ENCODE measurements at regions not wholly inside any gene's neighbourhood (a gene's known extent, or its start where the extent isn't known, plus 50 kb on each side); places are given as distances from the start of the nearest gene placed in this dataset.
A peak's percentile ranks its signal among the peaks of the same experiment; 100 is the strongest.

- no TSS peak for BruUV-seq (replicated peaks)
- ChIA-PET CTCF (no interaction called here), POLR2A (ENCODE audit: unreplicated experiment) (no interaction called here)
- no peak for ATAC-seq
- no peak for DNase-seq
- intact Hi-C loops (cut with micrococcal nuclease), result no loop called here
- Histone ChIP-seq H3K9me2 (replicated peaks; ENCODE audit: low read length) (no peaks in the 10 kb centered on the region), H3K27ac (ENCODE audit: low read length) (no peak overlapping the region), H3K27me3 (ENCODE audit: low read length) (no peaks in the 10 kb centered on the region), H3K9ac (ENCODE audit: low read length) (no peak overlapping the region), H3K79me2 (ENCODE audit: low read length) (no peaks in the 10 kb centered on the region), H3K9me3 (ENCODE audit: low read length) (no peaks in the 10 kb centered on the region), H2AFZ (ENCODE audit: low read length) (no peak overlapping the region), H3K4me3 (ENCODE audit: low read length) (no peak overlapping the region), H3K4me1 (ENCODE audit: insufficient read depth, low read length) (peaks cover 10% of the 10 kb centered on the region), H3F3A (ENCODE audit: low read length, unreplicated experiment) (no peaks in the 10 kb centered on the region), H3K4me2 (ENCODE audit: low read length) (no peak overlapping the region), H3K36me3 (ENCODE audit: low read depth, low read length) (no peaks in the 10 kb centered on the region), H4K20me1 (ENCODE audit: low read length) (no peaks in the 10 kb centered on the region)
- TF ChIP-seq EZH2phosphoT487 (IDR thresholded peaks at IDR 0.05; ENCODE audit: borderline replicate concordance, low read length), result no peak
- TF ChIP-seq CTCF (conservative IDR thresholded peaks at IDR 0.05; ENCODE audit: low read depth, low read length), result no peak
- no peak for TF ChIP-seq EZH2 (IDR thresholded peaks at IDR 0.05; ENCODE audit: low read length, unreplicated experiment)
These were observed 57.5 kb downstream of the OSR1 start for GRCh38 chr2:19300961-19301360.

- H3F3A ChIP-seq (ENCODE audit: low read length, unreplicated experiment), result no peaks in the 10 kb centered on the region
- CTCF ChIA-PET, result interaction anchor here (0.6 kb wide), 1 partner anchor 336 kb away, joined by 4 read pairs; no protein-coding TSS in a partner anchor
- no peaks in the 10 kb centered on the region for H3K79me2 ChIP-seq (ENCODE audit: low read length)
- DNase-seq, result no peak
- H3K4me2 ChIP-seq (ENCODE audit: low read length), result no peak overlapping the region
- peak; percentile 37; the same call in 1 of the 2 replicates for ATAC-seq
- intact Hi-C loops (cut with micrococcal nuclease), result no loop called here
- H3K36me3 ChIP-seq (ENCODE audit: low read depth, low read length), result no peaks in the 10 kb centered on the region
- BruUV-seq (replicated peaks), result no TSS peak
- no peak overlapping the region for H3K27ac ChIP-seq (ENCODE audit: low read length)
- no peak overlapping the region for H2AFZ ChIP-seq (ENCODE audit: low read length)
- TF ChIP-seq EZH2 (IDR thresholded peaks at IDR 0.05; ENCODE audit: low read length, unreplicated experiment), result no peak
- no peak for TF ChIP-seq EZH2phosphoT487 (IDR thresholded peaks at IDR 0.05; ENCODE audit: borderline replicate concordance, low read length)
- H3K4me3 ChIP-seq (ENCODE audit: low read length), result no peak overlapping the region
- no peaks in the 10 kb centered on the region for H3K9me3 ChIP-seq (ENCODE audit: low read length)
- H3K4me1 ChIP-seq (ENCODE audit: insufficient read depth, low read length), result no peaks in the 10 kb centered on the region
- no peak overlapping the region for H3K9ac ChIP-seq (ENCODE audit: low read length)
- POLR2A ChIA-PET (ENCODE audit: unreplicated experiment), result interaction anchor here (0.6 kb wide), 1 partner anchor 48 kb away, joined by 6 read pairs; no protein-coding TSS in a partner anchor
- no peaks in the 10 kb centered on the region for H3K9me2 ChIP-seq (replicated peaks; ENCODE audit: low read length)
- H4K20me1 ChIP-seq (ENCODE audit: low read length), result no peaks in the 10 kb centered on the region
- no peaks in the 10 kb centered on the region for H3K27me3 ChIP-seq (ENCODE audit: low read length)
These were observed 58.9 kb downstream of the OSR1 start for GRCh38 chr2:19299522-19299921.

GRCh38 chr2:19299032-19299431 lies 59.4 kb downstream of the OSR1 start:
- Histone ChIP-seq H3F3A (ENCODE audit: low read length, unreplicated experiment) (no peaks in the 10 kb centered on the region), H3K27me3 (ENCODE audit: low read length) (no peaks in the 10 kb centered on the region), H3K4me2 (ENCODE audit: low read length) (no peak overlapping the region), H2AFZ (ENCODE audit: low read length) (no peak overlapping the region), H3K9ac (ENCODE audit: low read length) (no peak overlapping the region), H3K4me1 (ENCODE audit: insufficient read depth, low read length) (no peaks in the 10 kb centered on the region), H3K36me3 (ENCODE audit: low read depth, low read length) (no peaks in the 10 kb centered on the region), H4K20me1 (ENCODE audit: low read length) (no peaks in the 10 kb centered on the region), H3K79me2 (ENCODE audit: low read length) (no peaks in the 10 kb centered on the region), H3K27ac (ENCODE audit: low read length) (no peak overlapping the region), H3K4me3 (ENCODE audit: low read length) (no peak overlapping the region), H3K9me3 (ENCODE audit: low read length) (no peaks in the 10 kb centered on the region), H3K9me2 (replicated peaks; ENCODE audit: low read length) (no peaks in the 10 kb centered on the region)
- TF ChIP-seq CTCF (conservative IDR thresholded peaks at IDR 0.05; ENCODE audit: low read depth, low read length), result no peak
- TF ChIP-seq EZH2phosphoT487 (IDR thresholded peaks at IDR 0.05; ENCODE audit: borderline replicate concordance, low read length), result no peak
- no peak for TF ChIP-seq EZH2 (IDR thresholded peaks at IDR 0.05; ENCODE audit: low read length, unreplicated experiment)
- no peak for DNase-seq
- POLR2A ChIA-PET (ENCODE audit: unreplicated experiment), result interaction anchor here (0.6 kb wide), 1 partner anchor 48 kb away, joined by 6 read pairs; no protein-coding TSS in a partner anchor
- BruUV-seq (replicated peaks), result no TSS peak
- CTCF ChIA-PET, result no interaction called here
- intact Hi-C loops (cut with micrococcal nuclease), result no loop called here
- peak; percentile 58 for ATAC-seq
